Type B pancreatic cell (in vitro differentiated cells): ENCODE measurements at regions not wholly inside any gene's neighbourhood (a gene's known extent, or its start where the extent isn't known, plus 50 kb on each side); places are given as distances from the start of the nearest gene placed in this dataset.
"Not testable (repeated sequence)": the region's sequence is repeated elsewhere in the genome, so short reads cannot be mapped to it uniquely, and the experiment has no call there.

ENCODE experiments used
- DNase-seq: peaks from one replicate; pipeline ENCODE4 v3.0.0; 2021; ENCODE audit warnings: mixed read lengths; ENCODE audit not compliant: unreplicated experiment; ENCODE audit errors: extremely low spot score
- H3K27ac Mint-ChIP-seq: 2 replicates; pipeline ENCODE4 v1.8.0; 2021; ENCODE audit warnings: mild to moderate bottlenecking, mixed read lengths
- H3K27me3 Mint-ChIP-seq: 2 replicates; pipeline ENCODE4 v1.8.0; 2021; ENCODE audit warnings: mixed read lengths
- H3K36me3 Mint-ChIP-seq: 2 replicates; pipeline ENCODE4 v1.8.0; 2021; ENCODE audit warnings: mixed read lengths
- H3K4me1 Mint-ChIP-seq: one replicate; pipeline ENCODE4 v1.8.0; 2021; ENCODE audit warnings: mixed read lengths; ENCODE audit not compliant: unreplicated experiment
- H3K4me3 Mint-ChIP-seq: 2 replicates; pipeline ENCODE4 v1.8.0; 2021; ENCODE audit warnings: mild to moderate bottlenecking, mixed read lengths
- H3K9me3 Mint-ChIP-seq: 2 replicates; pipeline ENCODE4 v1.8.0; 2021; ENCODE audit warnings: mixed read lengths
- TF ChIP-seq, protein P1 (sequence below): fragments of 200-600 bp; sonication (generic); conservative IDR thresholded peaks from 2 replicates; pipeline ENCODE4 v1.5.0; 2021; ENCODE audit warnings: antibody characterized with exemption, mild to moderate bottlenecking

DNA sequence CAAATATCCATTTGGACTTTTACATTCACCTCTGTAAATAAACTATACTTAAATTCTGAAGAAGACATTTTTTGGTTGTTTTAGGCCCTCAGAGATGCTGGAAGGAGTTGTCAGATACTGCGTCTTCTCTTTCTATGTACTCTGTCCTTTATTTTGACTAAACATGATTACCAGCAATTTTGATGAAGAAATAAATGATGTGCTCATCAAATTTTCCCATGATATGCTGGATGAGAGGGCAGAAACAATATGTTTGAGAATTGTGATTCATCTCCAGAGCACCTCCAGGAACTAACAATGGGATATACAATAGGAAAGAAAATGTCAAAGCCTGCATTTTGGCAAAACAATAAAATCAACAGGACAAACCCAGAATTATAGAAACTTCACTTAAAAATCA lies 481.6 kb upstream of the HS3ST5 start:
- H3K9me3 Mint-ChIP-seq = no peaks in the 10 kb centered on the region
- H3K4me1 Mint-ChIP-seq = no peaks in the 10 kb centered on the region
- no peak overlapping the region for H3K27ac Mint-ChIP-seq
- DNase-seq = no peak
- H3K27me3 Mint-ChIP-seq = no peaks in the 10 kb centered on the region
- H3K4me3 Mint-ChIP-seq = no peak overlapping the region
- H3K36me3 Mint-ChIP-seq = no peaks in the 10 kb centered on the region
- TF ChIP-seq, protein P1, sequence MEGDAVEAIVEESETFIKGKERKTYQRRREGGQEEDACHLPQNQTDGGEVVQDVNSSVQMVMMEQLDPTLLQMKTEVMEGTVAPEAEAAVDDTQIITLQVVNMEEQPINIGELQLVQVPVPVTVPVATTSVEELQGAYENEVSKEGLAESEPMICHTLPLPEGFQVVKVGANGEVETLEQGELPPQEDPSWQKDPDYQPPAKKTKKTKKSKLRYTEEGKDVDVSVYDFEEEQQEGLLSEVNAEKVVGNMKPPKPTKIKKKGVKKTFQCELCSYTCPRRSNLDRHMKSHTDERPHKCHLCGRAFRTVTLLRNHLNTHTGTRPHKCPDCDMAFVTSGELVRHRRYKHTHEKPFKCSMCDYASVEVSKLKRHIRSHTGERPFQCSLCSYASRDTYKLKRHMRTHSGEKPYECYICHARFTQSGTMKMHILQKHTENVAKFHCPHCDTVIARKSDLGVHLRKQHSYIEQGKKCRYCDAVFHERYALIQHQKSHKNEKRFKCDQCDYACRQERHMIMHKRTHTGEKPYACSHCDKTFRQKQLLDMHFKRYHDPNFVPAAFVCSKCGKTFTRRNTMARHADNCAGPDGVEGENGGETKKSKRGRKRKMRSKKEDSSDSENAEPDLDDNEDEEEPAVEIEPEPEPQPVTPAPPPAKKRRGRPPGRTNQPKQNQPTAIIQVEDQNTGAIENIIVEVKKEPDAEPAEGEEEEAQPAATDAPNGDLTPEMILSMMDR = no peak

- H3K4me1 Mint-ChIP-seq = no peaks in the 10 kb centered on the region
- H3K4me3 Mint-ChIP-seq = no peak overlapping the region
- H3K27ac Mint-ChIP-seq = no peak overlapping the region
- no peaks in the 10 kb centered on the region for H3K9me3 Mint-ChIP-seq
- H3K36me3 Mint-ChIP-seq = no peaks in the 10 kb centered on the region
- TF ChIP-seq, protein P1 = no peak
- no peak for DNase-seq
- no peaks in the 10 kb centered on the region for H3K27me3 Mint-ChIP-seq
Observed at GRCh38 chr6:114816678-114817077, 473.9 kb upstream of the HS3ST5 start.

- TF ChIP-seq, protein P1 = no peak
- Mint-ChIP-seq H3K36me3 (no peaks in the 10 kb centered on the region), H3K27me3 (no peaks in the 10 kb centered on the region), H3K4me3 (no peak overlapping the region), H3K27ac (no peak overlapping the region), H3K9me3 (no peaks in the 10 kb centered on the region), H3K4me1 (no peaks in the 10 kb centered on the region)
- DNase-seq = no peak
Observed at GRCh38 chr6:114810468-114810867, 467.6 kb upstream of the HS3ST5 start.

DNA sequence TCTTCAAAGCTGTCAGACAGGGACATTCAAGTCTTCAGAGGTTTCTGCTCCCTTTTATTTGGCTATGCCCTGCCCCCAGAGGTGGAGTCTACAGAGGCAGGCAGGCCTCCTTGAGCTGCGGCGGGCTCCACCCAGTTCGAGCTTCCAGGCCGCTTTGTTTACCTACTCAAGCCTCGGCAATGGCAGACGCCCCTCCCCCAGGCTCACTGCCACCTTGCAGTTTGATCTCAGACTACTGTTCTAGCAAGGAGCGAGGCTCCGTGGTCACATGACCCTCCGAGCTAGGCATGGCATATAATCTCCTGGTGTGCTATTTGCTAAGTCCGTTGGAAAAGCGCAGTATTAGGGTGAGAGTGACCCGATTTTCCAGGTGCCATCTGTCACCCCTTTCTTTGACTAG lies 462.6 kb upstream of the HS3ST5 start:
- not testable (repeated sequence) for H3K27me3 Mint-ChIP-seq, H3K27ac Mint-ChIP-seq, DNase-seq, H3K36me3 Mint-ChIP-seq, H3K4me3 Mint-ChIP-seq, H3K4me1 Mint-ChIP-seq, H3K9me3 Mint-ChIP-seq

DNA sequence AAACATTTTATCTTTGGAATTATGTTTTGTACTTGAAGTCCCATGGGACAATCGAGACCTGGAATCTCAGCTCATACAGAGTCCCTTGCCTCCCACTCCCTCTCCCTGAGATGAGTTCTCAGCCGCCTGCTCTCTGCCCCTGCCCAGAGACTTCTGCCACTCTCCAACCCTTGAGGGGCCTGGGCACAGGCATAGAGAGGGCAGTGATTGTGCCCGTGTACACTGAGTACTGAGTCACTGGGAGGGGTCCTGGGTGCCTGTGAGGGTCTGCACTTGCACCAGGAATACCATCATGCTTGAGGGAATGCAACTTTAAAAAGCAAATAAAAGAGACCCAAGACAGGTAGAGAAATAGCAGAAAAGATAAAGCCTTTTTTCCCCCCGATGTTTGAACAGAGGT lies 453.8 kb upstream of the HS3ST5 start:
- no peaks in the 10 kb centered on the region for H3K4me1 Mint-ChIP-seq
- no peaks in the 10 kb centered on the region for H3K27me3 Mint-ChIP-seq
- H3K36me3 Mint-ChIP-seq = no peaks in the 10 kb centered on the region

DNA sequence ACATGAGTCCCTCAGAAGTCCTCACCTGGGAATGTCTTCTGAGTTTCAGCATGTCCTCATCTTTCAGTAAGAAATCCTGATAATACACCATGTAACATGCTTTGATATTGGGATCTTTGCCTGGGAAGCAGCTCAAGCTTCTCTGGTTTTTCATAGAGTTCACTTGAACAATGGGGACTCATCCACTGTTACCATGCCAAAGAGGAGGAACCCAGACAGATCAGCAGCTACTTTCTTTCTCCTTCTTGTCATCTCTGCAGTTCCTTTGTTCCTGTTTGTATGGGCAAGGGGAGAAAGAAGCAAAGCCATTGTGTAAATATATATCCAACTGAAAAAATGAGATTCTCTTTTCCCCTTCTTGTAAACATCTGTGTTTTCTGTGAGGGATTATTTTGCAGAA lies 450.6 kb upstream of the HS3ST5 start:
- H3K36me3 Mint-ChIP-seq = no peaks in the 10 kb centered on the region
- no peak overlapping the region for H3K4me3 Mint-ChIP-seq
- no peaks in the 10 kb centered on the region for H3K27me3 Mint-ChIP-seq
- H3K27ac Mint-ChIP-seq = no peak overlapping the region
- no peaks in the 10 kb centered on the region for H3K9me3 Mint-ChIP-seq
- no peak for DNase-seq
- TF ChIP-seq, protein P1 = no peak
- H3K4me1 Mint-ChIP-seq = no peaks in the 10 kb centered on the region

More for the DNA sequence above, 453.8 kb upstream of the HS3ST5 start:
- no peaks in the 10 kb centered on the region for H3K9me3 Mint-ChIP-seq
- TF ChIP-seq, protein P1 = no peak
- no peak overlapping the region for H3K27ac Mint-ChIP-seq
- H3K4me3 Mint-ChIP-seq = no peak overlapping the region
- DNase-seq = no peak
